ENCODE measurements at regions not wholly inside any gene's neighbourhood (a gene's known extent, or its start where the extent isn't known, plus 50 kb on each side); places are given as distances from the start of the nearest gene placed in this dataset.

GRCh38 chr2:159849160-159849813 is 51.3 kb upstream of the CD302 start:
- Histone ChIP-seq H3K9me3 (no peaks in the 10 kb centered on the region), H3K27me3 (no peaks in the 10 kb centered on the region), H3K4me1 (no peaks in the 10 kb centered on the region), H3K36me3 (no peaks in the 10 kb centered on the region), H3K4me3 (ENCODE audit: low read depth, low read length) (no peak overlapping the region)
- no peak for DNase-seq
- no peak for TF ChIP-seq CTCF (IDR thresholded peaks at IDR 0.05; ENCODE audit: low read depth, low read length)

Data from BE2C (cell line).